GM23338 (cell line): ENCODE measurements at regions not wholly inside any gene's neighbourhood (a gene's known extent, or its start where the extent isn't known, plus 50 kb on each side); places are given as distances from the start of the nearest gene placed in this dataset.
A peak's percentile ranks its signal among the peaks of the same experiment; 100 is the strongest.
"Not testable (repeated sequence)": the region's sequence is repeated elsewhere in the genome, so short reads cannot be mapped to it uniquely, and the experiment has no call there.

Experiments used
- ATAC-seq: fragments of 200-7000 bp; cut with Tn5 transposase; 3 replicates; pipeline ENCODE4 v1.9.1; 2020
- DNase-seq: peaks from one replicate; pipeline ENCODE4 v3.0.0-alpha.2; 2015; ENCODE audit warnings: low spot score
- H2AFZ ChIP-seq: fragments of 200-600 bp; sonication (generic); 2 replicates; pipeline ENCODE4 v1.8.0; 2016; ENCODE audit warnings: antibody characterized with exemption, mild to moderate bottlenecking, moderate library complexity
- H3F3A ChIP-seq: fragments of 200-600 bp; sonication (generic); replicated peaks from 2 replicates; pipeline ENCODE4 v1.8.0; 2017; ENCODE audit warnings: antibody characterized with exemption, mixed run types, low read depth
- H3K27ac ChIP-seq: fragments of 200-600 bp; sonication (generic); 2 replicates; pipeline ENCODE4 v1.6.1; 2016; ENCODE audit warnings: low read depth
- H3K27me3 ChIP-seq: fragments of 200-600 bp; sonication (generic); 2 replicates; pipeline ENCODE4 v1.8.0; 2016; ENCODE audit warnings: mild to moderate bottlenecking, mixed run types, moderate library complexity; ENCODE audit not compliant: insufficient read depth
- H3K36me3 ChIP-seq: fragments of 200-600 bp; sonication (generic); 2 replicates; pipeline ENCODE4 v1.8.0; 2016; ENCODE audit warnings: mild to moderate bottlenecking; ENCODE audit not compliant: insufficient read depth
- H3K4me1 ChIP-seq: fragments of 200-600 bp; sonication (generic); 2 replicates; pipeline ENCODE4 v1.8.0; 2016; ENCODE audit warnings: mild to moderate bottlenecking, moderate library complexity; ENCODE audit not compliant: insufficient read depth
- H3K4me2 ChIP-seq: fragments of 200-600 bp; sonication (generic); 2 replicates; pipeline ENCODE4 v1.7.1; 2017; ENCODE audit warnings: mixed run types
- H3K4me3 ChIP-seq: fragments of 200-600 bp; sonication (generic); 2 replicates; pipeline ENCODE4 v1.6.1; 2016; ENCODE audit warnings: mixed run types
- H3K79me2 ChIP-seq: fragments of 200-600 bp; sonication (generic); replicated peaks from 2 replicates; pipeline ENCODE4 v1.8.0; 2017; ENCODE audit warnings: mild to moderate bottlenecking; ENCODE audit not compliant: insufficient read depth
- H3K9me2 ChIP-seq: fragments of 200-600 bp; sonication (generic); 2 replicates; pipeline ENCODE4 v1.8.0; 2017; ENCODE audit not compliant: insufficient read depth
- H4K20me1 ChIP-seq: fragments of 200-600 bp; sonication (generic); replicated peaks from 2 replicates; pipeline ENCODE4 v1.8.0; 2017; ENCODE audit warnings: mild to moderate bottlenecking; ENCODE audit not compliant: insufficient read depth
- H3K27ac Mint-ChIP-seq: 2 replicates; pipeline ENCODE4 v1.8.0; 2020; ENCODE audit warnings: inconsistent platforms, mild to moderate bottlenecking, moderate library complexity, mixed read lengths
- H3K27me3 Mint-ChIP-seq: 3 replicates; pipeline ENCODE4 v1.8.0; 2022; ENCODE audit warnings: low read depth, mild to moderate bottlenecking, moderate library complexity, mixed read lengths, inconsistent platforms; ENCODE audit not compliant: insufficient read depth, poor library complexity
- H3K36me3 Mint-ChIP-seq: 3 replicates; pipeline ENCODE4 v1.8.0; 2021; ENCODE audit warnings: low read depth, mild to moderate bottlenecking, inconsistent platforms, moderate library complexity, mixed read lengths
- H3K4me1 Mint-ChIP-seq: 3 replicates; pipeline ENCODE4 v1.8.0; 2020; ENCODE audit warnings: mild to moderate bottlenecking, inconsistent platforms, mixed read lengths
- H3K4me3 Mint-ChIP-seq: 3 replicates; pipeline ENCODE4 v1.8.0; 2021; ENCODE audit warnings: moderate library complexity, mild to moderate bottlenecking, inconsistent platforms, mixed read lengths
- H3K9me3 Mint-ChIP-seq: 3 replicates; pipeline ENCODE4 v1.8.0; 2020; ENCODE audit warnings: moderate library complexity, mild to moderate bottlenecking, inconsistent platforms, mixed read lengths
- CTCF ChIP-seq, 2 experiments: fragments of 200-600 bp in 1 of 2; sonication (generic) in 1 of 2; conservative IDR thresholded peaks; 2 replicates each; pipeline versions ENCODE4 v1.5.1 to v1.6.1; 2016 to 2017; ENCODE audit warnings: antibody characterized with exemption in 2 of 2, low read depth in 2 of 2, mild to moderate bottlenecking in 2 of 2, moderate library complexity in 1 of 2
- ETS1 ChIP-seq: IDR thresholded peaks from 2 replicates; pipeline ENCODE4 v1.6.1; 2016; ENCODE audit warnings: antibody characterized with exemption
- NANOG ChIP-seq: IDR thresholded peaks from 2 replicates; pipeline ENCODE4 v1.6.1; 2016; ENCODE audit warnings: antibody characterized with exemption, borderline replicate concordance
- POLR2AphosphoS5 ChIP-seq: IDR thresholded peaks from 2 replicates; pipeline ENCODE4 v1.6.1; 2016; ENCODE audit warnings: antibody characterized with exemption, low read depth
- REST ChIP-seq: IDR thresholded peaks from one replicate; pipeline ENCODE4 v1.6.1; 2018; ENCODE audit warnings: antibody characterized with exemption; ENCODE audit not compliant: unreplicated experiment
- ZNF114 ChIP-seq: fragments of 250-450 bp; sonication (Bioruptor Pico); IDR thresholded peaks from 2 replicates; pipeline ENCODE4 v1.5.0; 2020; ENCODE audit warnings: mild to moderate bottlenecking, moderate library complexity
- ZNF331 ChIP-seq: fragments of 250-450 bp; sonication (Bioruptor Pico); IDR thresholded peaks from 2 replicates; pipeline ENCODE4 v1.5.0; 2020; ENCODE audit warnings: low read depth, mild to moderate bottlenecking, moderate library complexity

DNA sequence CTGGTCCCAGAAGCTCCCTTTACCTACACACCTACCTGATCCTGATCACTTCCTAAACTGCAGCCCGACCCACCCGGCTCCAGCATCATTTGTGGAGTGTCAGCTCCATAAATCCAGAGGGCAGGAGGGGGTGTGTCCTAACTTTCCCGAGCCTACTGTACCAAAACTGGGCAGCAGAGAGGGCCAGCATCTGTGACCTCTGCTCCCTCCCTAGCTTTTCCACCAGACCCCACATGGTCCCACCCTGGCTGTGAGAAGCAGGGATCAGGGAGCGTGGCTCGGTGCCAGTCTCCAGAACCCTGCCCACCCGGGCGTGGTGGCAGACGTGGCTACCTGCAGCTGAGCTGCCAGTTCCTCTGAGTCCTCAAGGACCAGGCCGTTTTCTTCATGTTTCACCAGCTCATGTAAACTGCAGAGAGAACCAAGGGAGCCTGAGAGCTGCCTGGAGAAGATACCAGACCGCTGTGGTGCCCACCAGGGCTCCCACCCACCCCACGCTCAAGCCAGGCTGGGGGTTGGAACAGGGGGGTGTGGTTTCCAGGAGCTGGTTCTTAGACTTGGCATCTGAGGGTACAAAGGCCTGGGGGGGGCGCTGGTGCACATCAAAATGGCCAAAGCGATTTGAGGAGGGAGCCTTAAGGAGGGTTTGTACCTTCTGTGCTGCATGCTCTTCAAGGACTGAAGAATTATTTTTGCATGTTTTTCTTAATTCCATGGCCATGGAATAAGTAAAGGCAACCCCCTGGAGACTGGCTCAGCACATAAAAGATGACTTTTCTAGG, 76.7 kb upstream of the DRD5 start:
- Histone ChIP-seq H3K9me2 (no peaks in the 10 kb centered on the region), H3K4me3 (no peak overlapping the region), H3K27me3 (no peaks in the 10 kb centered on the region), H2AFZ (no peak overlapping the region), H4K20me1 (no peaks in the 10 kb centered on the region), H3K36me3 (no peaks in the 10 kb centered on the region), H3K4me2 (no peak overlapping the region), H3K4me1 (no peaks in the 10 kb centered on the region), H3K27ac (no peak overlapping the region), H3K79me2 (no peaks in the 10 kb centered on the region), H3F3A (no peaks in the 10 kb centered on the region)
- peaks cover 11% of the 10 kb centered on the region for H3K27me3 Mint-ChIP-seq
- peaks cover 29% of the 10 kb centered on the region for H3K9me3 Mint-ChIP-seq
- TF ChIP-seq CTCF (conservative IDR thresholded peaks at IDR 0.05; ENCODE audit: low read depth in 2 of 2) (peak; percentile 35 to 64; a peak in 3 of 4 replicates), POLR2AphosphoS5 (no peak)
- no peaks in the 10 kb centered on the region; the same call in 2 of the 3 replicates for H3K4me1 Mint-ChIP-seq
- H3K4me3 Mint-ChIP-seq = no peak overlapping the region
- H3K27ac Mint-ChIP-seq = no peak overlapping the region
- H3K36me3 Mint-ChIP-seq = peaks cover 11% of the 10 kb centered on the region
- peak; percentile 49 for DNase-seq
- no peak for ATAC-seq

- not testable (repeated sequence) for H3K4me2 ChIP-seq, H3K4me1 Mint-ChIP-seq, H3K4me1 ChIP-seq, H2AFZ ChIP-seq, H3K27ac Mint-ChIP-seq, H3K36me3 Mint-ChIP-seq, H3K36me3 ChIP-seq, H3K4me3 ChIP-seq, H3K27me3 ChIP-seq, H3K4me3 Mint-ChIP-seq, DNase-seq, H3K79me2 ChIP-seq, H3K9me2 ChIP-seq, H3F3A ChIP-seq, H4K20me1 ChIP-seq, H3K27ac ChIP-seq, ATAC-seq
- peaks cover 11% of the 10 kb centered on the region for H3K27me3 Mint-ChIP-seq
- H3K9me3 Mint-ChIP-seq = peaks cover 15% of the 10 kb centered on the region
Observed at GRCh38 chr4:9707281-9707680, 74.2 kb upstream of the DRD5 start.

- not testable (repeated sequence) for H3K4me1 ChIP-seq, ATAC-seq
Observed at GRCh38 chr4:9707936-9708335, 73.5 kb upstream of the DRD5 start.

GRCh38 chr4:9709724-9710123, 71.7 kb upstream of the DRD5 start:
- H3K4me3 ChIP-seq = no peak overlapping the region
- H3K9me2 ChIP-seq = no peaks in the 10 kb centered on the region
- no peak for ATAC-seq
- Mint-ChIP-seq H3K9me3 (peaks cover 3% of the 10 kb centered on the region; the same call in 1 of the 3 replicates), H3K27me3 (peaks cover 5% of the 10 kb centered on the region), H3K4me1 (peaks cover 5% of the 10 kb centered on the region), H3K4me3 (no peak overlapping the region), H3K36me3 (no peaks in the 10 kb centered on the region; the same call in 2 of the 3 replicates), H3K27ac (no peak overlapping the region)
- no peak for DNase-seq
- H4K20me1 ChIP-seq = no peaks in the 10 kb centered on the region
- H3K79me2 ChIP-seq = no peaks in the 10 kb centered on the region
- no peak overlapping the region for H3K27ac ChIP-seq
- H3K4me1 ChIP-seq = no peaks in the 10 kb centered on the region
- no peaks in the 10 kb centered on the region for H3K27me3 ChIP-seq
- no peak overlapping the region for H2AFZ ChIP-seq
- no peak overlapping the region for H3K4me2 ChIP-seq
- H3F3A ChIP-seq = no peaks in the 10 kb centered on the region
- H3K36me3 ChIP-seq = no peaks in the 10 kb centered on the region
- no peak for TF ChIP-seq ZNF114 (CRISPR knock-in tag)
- TF ChIP-seq NANOG = no peak
- TF ChIP-seq ETS1 = no peak
- TF ChIP-seq ZNF331 (CRISPR knock-in tag) = no peak
- TF ChIP-seq REST = no peak

More at GRCh38 chr4:9707936-9708335, 73.5 kb upstream of the DRD5 start:
- H3K36me3 ChIP-seq, H3K4me2 ChIP-seq, H4K20me1 ChIP-seq, H3K4me3 Mint-ChIP-seq, H3K27me3 ChIP-seq, DNase-seq, H3K27ac Mint-ChIP-seq, H3K27ac ChIP-seq, H3K79me2 ChIP-seq, H3K4me3 ChIP-seq, H3K4me1 Mint-ChIP-seq, H3F3A ChIP-seq, H2AFZ ChIP-seq, H3K9me2 ChIP-seq, H3K9me3 Mint-ChIP-seq, H3K36me3 Mint-ChIP-seq: not testable (repeated sequence)
- peaks cover 11% of the 10 kb centered on the region for H3K27me3 Mint-ChIP-seq
